Neural progenitor cell (in vitro differentiated cells): ENCODE measurements at regions not wholly inside any gene's neighbourhood (a gene's known extent, or its start where the extent isn't known, plus 50 kb on each side); places are given as distances from the start of the nearest gene placed in this dataset.

Experiments used
- EZH2 ChIP-seq: fragments of 200-600 bp; sonication (generic); IDR thresholded peaks from 2 replicates; pipeline ENCODE4 v1.6.1; 2017; ENCODE audit warnings: antibody characterized with exemption, mild to moderate bottlenecking, moderate library complexity
- EZH2phosphoT487 ChIP-seq: fragments of 200-600 bp; sonication (generic); IDR thresholded peaks from 2 replicates; pipeline ENCODE4 v1.6.1; 2017; ENCODE audit warnings: antibody characterized with exemption
- TF ChIP-seq, protein P1 (sequence below): fragments of 200-600 bp; sonication (generic); IDR thresholded peaks from 2 replicates; pipeline ENCODE4 v1.5.1; 2017; ENCODE audit warnings: antibody characterized with exemption, mild to moderate bottlenecking

DNA sequence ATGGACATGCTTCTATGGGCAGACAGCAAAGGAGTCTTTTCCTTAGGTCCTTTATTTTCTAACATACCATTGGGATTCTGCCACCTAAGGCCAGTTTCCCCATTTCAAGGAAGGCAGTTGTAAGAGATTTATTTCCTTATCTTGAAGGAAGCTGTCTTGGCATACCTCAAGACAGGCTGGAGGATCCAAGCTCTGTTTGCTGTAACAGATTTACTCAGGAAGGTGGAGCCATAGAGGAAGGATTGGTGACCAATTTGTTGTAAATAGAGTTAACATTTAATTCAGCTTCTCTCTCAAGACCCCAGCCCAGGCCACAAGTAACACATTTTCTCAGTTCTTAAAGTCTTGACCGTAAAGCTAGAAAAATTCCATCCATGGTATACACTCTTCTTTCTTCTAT lies 131.6 kb upstream of the TENM3 start:
- TF ChIP-seq, protein P1, sequence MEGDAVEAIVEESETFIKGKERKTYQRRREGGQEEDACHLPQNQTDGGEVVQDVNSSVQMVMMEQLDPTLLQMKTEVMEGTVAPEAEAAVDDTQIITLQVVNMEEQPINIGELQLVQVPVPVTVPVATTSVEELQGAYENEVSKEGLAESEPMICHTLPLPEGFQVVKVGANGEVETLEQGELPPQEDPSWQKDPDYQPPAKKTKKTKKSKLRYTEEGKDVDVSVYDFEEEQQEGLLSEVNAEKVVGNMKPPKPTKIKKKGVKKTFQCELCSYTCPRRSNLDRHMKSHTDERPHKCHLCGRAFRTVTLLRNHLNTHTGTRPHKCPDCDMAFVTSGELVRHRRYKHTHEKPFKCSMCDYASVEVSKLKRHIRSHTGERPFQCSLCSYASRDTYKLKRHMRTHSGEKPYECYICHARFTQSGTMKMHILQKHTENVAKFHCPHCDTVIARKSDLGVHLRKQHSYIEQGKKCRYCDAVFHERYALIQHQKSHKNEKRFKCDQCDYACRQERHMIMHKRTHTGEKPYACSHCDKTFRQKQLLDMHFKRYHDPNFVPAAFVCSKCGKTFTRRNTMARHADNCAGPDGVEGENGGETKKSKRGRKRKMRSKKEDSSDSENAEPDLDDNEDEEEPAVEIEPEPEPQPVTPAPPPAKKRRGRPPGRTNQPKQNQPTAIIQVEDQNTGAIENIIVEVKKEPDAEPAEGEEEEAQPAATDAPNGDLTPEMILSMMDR, result peak; percentile 9
- TF ChIP-seq EZH2 (no peak), EZH2phosphoT487 (no peak)
